Right kidney (tissue), 1 donor: ENCODE measurements at regions not wholly inside any gene's neighbourhood (a gene's known extent, or its start where the extent isn't known, plus 50 kb on each side); places are given as distances from the start of the nearest gene placed in this dataset.

Experiments used
- DNase-seq: peaks from one replicate; pipeline ENCODE4 v3.0.0-alpha.2; 2016

DNA sequence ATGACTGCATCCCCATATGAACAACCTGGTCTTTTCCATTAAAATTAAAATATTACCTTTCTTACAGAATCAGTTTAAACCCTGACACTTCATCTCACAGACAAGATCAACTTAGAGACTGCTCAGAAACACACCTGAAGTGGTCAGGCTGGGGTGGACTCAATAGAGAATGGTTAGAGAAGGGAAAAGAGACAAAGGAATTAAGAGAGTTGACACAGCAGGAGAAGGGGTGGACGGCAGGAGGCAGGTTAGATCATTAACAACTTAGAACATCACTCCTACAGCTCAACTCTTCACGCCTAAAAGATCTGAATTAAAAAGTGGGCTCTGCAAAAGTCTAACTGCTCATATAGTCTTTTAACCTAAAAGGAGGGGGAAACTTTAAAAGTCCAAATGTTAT lies 157.7 kb upstream of the COL1A2 start:
- DNase-seq, result no peak

DNA sequence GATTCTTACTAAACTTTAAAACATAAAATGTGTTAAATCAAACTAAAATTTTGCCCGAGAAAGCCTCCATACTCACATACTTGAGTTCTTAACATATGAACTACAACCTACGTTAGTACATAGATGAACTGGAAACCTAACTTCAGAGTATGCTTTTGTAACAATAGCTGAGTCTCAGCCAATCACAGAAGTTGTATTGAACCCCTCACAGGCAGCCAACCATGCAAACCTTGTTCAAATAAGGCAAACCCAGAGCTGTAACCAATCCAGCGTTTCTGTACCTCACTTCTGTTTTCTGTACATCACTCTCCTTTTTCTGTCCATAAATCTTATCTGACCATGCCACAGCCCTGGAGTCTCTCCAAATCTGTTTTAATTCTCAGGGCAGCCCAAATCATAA lies 157.3 kb upstream of the COL1A2 start:
- no peak for DNase-seq

DNA sequence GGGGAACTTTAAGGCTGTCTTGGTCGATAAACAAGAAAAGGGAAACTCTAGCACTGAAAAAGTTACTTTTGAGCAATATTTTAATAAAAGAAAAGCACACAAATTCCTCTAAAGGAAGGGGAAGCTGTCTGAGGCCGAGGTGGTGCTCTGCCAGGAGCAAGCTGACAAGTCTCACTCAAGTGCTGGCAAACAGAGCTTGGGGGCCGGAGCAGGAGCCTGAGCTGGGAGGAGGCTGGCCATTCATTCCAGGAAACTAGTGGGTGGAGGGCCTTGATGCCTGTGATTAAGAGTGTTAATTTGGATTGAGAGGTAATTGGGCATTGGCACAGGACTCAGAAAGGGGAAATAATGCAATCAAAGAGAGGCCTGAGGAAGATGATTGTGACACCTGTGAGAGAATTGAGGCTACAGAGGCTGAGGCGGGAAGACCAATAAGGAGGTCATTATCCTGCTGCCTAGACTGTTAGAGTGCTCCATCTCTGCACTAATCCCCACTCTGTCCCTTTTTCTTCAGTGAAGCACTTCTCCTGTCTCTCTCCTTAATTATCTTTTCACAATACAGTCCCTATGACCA lies 154.9 kb upstream of the COL1A2 start:
- DNase-seq, result no peak

DNA sequence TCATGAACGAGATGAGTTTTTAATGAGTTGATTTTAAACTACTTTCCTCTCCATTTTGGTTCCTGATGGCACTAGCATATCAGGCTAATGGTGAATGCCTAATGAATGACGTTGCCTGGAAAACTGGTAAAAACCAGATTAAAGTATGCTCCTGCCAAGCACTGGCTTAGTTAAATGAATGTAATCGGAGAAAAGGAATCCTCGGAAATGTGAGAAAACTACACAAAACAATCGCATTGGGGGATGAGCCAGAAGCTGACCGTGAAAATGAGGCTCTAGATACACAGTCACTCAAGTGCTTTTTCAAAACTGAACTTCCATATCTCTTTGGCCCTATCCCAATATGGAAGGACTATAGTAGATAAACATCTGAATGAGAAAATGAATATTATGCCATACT lies 153.8 kb upstream of the COL1A2 start:
- DNase-seq, result no peak

DNA sequence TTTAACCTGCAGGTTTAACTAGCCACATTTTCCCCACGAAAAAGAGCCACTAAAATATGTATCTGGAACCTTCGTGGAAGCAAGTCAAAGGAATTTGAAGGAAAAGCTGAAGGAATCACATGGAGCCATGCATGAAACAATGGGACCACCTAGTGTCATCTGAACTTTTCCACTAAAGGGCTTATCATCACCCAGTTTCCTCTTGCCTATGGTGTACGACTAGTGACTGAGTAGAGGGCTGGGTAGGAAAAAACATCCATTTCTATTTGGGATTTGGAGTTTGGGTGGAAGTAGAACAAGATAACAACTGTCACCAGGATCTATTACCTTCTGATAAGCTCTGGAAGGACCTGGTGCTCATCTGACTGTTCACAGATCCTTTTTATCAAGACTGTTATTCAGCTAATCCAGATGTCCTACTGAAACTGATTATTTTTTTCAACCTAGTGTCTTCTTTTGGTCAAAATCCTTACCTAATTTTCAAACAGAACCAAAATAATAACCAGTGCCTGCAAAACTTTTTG lies 153.2 kb upstream of the COL1A2 start:
- DNase-seq, result no peak

DNA sequence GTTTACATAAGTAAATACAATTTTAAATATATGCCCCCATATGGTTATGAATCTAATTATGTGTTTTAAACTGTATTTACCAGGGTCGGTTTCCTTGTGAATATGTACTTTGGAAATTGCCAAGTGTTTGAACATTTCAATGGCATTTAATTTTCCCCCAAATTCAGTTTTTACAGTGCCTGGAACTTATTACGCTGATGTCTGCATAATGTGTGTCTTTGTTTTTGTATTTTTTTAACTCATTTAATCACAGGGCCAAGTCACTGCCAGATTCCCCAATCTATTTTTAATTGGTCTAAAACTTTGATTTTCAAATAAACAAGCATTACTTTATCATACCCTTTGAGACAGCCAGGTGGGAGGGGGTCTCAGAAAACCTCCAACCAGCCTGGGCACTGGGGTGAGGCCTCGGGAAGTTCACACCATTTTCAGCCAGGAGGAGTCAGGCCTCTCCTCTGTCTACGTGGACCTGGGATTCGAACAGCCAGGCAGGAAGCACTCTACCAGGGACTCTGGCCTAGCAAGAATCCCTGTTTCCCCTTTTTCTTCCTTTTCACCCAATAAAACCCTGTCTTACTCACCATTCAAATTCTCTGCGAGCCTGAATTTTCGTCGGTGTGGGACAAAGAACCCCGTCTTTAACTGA lies 151.5 kb upstream of the COL1A2 start:
- DNase-seq, result no peak

DNA sequence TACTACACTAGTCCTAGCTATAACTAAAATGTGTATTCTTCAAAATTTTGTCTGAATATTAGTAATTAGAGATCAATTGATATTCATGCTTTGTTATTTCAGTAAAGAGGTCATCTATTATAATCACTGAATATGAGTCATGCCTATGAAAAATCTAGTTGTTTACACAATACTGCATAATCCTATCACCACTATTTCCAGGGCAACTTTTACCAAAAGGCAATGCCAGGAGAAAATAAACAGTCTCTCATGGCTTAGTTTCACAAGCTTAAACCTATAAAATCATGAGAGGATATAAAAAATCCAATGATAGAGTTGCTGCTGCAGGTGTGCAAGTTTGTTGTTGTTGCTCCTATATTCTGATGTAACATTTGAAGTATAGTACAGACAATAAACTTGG lies 149.9 kb upstream of the COL1A2 start:
- DNase-seq, result no peak

DNA sequence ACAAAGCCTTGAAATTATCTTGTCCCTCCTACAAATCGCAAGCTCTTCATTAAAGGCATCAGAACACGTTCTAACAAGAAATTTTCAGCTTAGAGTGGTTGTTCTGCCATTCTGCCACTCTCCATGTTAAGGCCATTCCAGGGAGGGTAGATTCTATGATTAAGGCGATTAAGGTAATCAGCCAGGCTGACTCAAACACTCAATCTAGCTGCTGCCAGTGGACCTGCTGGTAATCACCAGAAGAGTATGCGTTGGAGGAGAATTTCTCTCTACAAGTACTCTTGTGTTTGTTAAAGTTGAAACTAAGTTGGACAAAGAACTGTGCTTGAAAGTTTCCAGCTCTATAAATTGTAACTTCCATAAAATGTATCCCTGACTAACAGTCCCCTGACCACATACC lies 149.2 kb upstream of the COL1A2 start:
- DNase-seq, result no peak

DNA sequence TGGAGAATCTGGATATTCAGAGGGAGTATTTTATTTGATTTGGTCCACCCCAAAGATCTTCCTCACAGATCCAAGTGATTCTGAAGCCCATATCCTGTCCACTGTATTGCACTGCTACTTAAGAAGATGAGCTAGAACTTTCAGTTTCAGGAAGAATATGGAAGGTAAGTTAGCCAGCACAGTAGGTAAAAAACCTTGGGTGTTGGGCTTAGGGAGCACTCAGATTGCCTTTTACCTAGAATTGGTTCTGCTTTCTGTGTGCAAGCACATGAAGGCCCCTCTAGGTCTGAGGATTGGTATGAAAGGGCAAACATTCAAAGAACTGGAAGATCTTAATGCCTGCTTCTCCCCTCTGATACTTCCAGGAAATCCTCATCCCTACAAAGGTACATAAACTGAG lies 146.7 kb upstream of the COL1A2 start:
- no peak for DNase-seq

DNA sequence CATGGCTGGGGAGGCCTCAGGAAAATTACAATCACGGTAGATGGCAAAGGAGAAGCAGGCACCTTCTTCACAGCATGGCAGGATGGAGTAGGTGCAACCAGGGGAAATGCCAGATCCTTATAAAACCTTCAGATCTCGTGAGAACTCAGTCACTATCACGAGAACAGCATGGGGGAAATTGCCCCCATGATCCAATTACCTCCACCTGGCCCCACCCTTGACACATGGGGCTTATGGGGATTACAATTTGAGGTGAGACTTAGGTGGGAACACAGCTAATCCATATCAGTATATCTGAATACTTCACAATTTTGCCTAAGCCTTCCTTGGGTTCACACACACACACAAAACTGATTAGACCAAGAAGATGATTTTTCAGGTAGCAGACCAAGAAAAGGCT lies 145.1 kb upstream of the COL1A2 start:
- DNase-seq, result no peak

DNA sequence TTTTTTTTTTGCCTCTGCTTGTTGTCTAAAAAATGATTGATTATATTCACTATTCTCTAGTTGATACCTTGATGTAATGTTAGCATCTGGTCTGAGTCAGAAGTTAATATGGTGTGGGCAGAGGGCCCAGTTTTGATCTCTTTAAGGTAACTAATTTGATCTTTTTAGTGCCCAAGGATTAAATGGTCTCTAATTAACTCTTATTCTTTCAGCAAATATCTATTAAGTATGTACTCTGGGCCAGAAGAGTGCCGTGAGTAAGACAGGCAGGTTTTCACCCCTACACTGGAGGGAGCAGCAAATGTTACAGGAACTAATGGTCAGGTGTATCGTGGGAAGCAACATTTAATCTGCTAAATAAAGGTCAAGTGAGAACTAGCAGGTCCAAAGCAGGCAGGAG lies 144.6 kb upstream of the COL1A2 start:
- no peak for DNase-seq

DNA sequence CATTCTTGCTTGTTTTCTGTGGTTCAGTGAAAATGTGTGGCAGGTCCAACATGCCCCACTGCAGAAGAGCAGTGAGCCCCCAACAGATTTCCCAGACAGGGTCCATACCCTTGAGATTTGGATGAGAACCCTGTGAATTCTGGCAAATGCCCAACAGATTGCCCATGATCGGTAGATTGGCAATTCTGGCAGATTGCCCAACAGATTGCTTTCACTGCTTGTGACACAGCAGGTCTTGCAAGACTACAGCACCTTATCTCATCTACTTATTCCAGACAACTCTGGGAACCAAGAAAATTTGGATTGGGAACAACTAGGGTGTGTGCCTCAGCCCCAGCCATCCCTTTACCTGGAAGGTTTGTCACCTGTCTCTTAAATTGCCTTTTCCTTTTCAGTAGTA lies 143.7 kb upstream of the COL1A2 start:
- no peak for DNase-seq

DNA sequence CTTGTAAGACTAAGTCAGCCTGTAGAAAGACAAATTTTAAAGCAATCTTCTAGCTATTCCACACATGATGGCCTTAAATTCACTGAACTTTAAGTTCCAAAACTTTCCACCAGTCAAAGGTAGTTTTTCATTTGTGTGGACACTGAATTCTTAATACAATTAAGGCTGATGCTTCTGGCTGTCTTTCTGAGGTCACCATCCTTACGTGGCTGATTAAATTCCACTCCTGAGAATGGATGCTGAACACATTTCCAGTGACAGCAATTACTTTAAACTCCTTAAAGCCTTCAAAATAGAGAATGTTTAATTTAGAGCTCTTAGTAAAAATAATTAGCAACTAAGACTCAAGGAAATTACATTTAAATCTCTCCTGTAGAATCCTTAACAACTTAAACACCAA lies 142.6 kb upstream of the COL1A2 start:
- DNase-seq, result no peak

DNA sequence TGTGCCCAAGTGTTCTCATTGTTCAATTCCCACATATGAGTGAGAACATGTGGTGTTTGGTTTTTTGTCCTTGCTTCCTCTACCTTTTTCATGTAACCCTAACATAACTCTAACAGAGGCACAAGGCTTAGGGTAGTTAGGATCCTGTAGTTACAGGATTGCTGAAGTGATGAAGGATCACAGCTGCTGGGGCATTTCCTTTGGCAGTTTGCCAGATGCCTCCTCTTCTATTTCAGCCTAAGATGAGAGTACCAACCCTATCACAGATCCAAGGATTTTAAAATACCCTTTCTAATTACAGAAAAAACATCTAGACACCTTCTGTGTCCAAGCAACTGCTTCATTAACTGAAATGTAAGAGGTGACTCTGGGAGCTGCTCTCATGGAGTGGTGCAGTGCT lies 141.7 kb upstream of the COL1A2 start:
- DNase-seq, result no peak

DNA sequence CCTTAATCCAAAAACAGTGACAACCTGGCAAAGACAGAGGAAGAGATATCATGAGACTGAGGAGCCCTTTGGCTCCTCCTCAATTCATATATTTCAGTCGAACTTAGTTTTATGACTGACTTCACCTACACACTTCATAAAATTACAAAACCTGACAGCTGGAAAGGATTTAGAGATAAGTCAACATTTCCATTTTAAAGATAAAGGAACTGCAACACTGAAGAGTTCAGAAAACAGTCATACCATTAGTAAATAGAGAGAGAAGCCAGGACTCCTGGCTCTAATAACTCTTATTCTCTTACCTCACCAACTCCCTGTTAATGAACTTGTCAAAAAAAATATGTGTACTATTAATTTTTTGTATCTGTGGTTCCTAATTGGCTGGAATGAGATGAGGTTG lies 141.0 kb upstream of the COL1A2 start:
- no peak for DNase-seq

DNA sequence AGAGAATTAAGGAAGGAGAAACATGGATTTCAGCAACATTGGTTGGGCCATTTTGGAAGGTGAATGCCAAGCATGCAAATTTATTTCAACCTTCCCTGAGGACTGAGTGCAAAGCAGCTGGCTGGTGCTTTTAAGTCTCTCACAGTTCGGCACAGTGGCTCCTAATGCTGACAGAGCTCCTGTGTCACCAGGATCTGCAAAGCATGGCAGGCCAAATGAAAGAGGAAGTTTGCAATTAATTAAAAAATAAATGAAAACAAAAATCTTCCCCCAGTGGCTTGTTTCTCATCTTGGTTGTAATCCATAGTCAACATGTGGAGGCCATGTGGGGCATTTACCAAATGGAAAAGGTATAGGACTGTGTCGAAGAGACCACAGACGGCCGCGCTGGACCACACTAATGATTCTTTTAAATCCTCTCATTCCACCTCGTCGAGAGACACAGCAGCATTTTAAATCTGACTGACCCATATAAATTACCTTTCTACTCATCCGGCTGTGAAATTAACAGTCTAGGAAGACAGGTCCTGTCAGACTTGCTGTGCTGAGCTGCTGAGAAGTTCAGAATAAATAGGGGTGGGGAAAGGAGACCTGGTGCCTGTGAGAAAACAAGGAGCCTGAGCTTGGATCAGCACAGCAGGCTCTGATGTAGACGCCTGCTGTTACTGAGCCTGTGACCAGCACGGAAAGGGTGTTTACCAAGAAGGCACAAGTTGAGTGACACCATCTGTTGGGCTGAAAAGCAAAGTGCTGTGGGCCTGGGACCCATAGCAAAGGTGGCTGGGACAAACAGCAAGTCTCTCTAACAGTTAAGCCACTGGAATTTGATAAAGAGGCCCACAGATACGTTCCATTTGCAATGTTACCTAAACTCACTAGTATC lies 136.0 kb upstream of the COL1A2 start:
- peak; percentile 23 for DNase-seq

DNA sequence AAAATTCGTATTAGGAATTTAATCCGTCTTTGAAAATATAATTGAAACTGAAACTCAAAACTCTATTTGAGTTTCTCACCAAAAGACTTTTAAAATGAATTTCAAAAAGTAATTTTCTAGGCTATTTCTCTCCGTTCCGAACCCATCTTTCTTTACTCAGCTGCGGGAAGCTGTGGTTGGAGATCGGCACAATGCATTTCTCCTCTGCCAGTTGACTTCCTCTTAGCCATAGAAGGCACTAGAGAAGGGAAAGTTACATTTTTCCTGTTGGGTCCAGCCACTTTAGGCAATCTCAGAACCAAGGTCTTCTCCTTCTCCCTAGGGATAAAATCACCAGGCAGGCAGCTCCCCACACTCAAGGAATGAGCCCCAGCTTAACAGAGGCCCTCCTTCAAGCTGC lies 133.6 kb upstream of the COL1A2 start:
- DNase-seq, result no peak

DNA sequence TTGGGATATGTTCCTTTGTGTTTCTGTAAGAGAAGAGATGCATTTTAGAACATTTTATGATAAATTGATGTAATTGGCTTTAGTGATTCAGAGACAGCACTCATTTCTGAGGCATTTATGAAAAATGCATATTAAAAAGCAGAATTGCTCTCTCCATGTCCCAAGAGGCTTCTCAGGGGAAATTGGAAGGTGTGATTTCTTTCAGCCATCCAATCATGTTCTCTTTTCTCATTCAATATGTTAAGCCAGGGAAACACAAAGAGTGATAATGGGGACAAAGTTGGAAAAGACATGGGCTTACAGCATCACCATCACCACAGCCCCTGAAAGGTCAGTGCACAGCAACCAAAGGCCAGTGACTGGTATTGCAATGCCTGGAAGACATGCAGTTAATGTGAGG lies 129.9 kb upstream of the COL1A2 start:
- no peak for DNase-seq

DNA sequence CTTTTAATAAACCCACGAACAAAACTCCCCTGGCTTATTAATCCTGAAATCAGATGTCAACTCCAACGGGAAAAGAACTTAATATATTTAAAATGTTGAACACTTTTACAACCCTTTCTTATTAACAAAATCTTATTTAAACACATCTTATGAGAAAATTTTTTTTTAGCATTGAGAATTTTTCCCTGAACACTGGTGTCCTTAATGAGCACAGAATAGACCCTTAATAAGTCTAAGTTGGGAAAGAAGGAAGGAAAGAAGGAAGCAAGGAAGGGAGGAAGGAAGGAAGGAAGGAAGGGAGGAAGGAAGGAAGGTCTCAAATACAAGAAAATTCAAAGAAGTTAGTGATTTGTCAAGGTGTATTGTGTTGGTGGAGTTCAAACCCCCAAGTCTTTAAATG lies 129.2 kb upstream of the COL1A2 start:
- no peak for DNase-seq

DNA sequence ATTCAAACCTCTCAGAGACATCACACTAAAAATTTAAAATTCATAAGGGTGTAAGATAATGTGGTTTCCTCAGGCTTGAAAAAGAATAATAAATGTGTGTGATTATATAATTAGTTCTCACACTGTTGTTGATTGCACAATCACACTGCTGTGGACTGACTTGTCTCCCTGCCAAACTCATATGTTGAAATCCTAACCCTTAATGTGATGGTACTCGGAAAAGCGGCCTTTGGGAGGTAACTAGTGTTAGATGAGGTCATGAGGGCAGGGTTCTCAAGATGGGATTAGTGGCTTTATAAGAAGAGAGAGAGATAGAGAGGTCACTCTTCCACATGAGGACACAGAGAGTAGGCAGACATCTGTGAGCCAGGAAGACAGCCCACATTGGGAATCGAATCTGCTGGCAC lies 128.5 kb upstream of the COL1A2 start:
- no peak for DNase-seq

DNA sequence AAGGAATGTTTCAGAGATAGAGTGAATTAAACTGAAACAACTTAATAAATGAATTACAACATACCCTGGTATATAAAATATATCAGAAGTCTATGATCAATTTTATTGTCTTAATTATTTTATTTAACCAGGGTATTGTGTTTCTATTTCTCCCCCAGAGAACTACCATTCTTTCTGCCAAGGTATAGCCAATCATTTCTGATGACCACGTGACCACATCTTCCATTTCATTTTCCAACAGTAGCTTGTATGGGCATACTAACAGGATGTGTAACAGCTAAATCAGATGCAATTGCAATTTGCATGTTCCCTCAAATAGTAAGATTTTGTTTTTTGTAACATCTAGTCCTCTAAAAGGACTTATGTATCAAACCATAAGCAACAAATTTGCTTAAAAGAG lies 123.9 kb upstream of the COL1A2 start:
- no peak for DNase-seq

DNA sequence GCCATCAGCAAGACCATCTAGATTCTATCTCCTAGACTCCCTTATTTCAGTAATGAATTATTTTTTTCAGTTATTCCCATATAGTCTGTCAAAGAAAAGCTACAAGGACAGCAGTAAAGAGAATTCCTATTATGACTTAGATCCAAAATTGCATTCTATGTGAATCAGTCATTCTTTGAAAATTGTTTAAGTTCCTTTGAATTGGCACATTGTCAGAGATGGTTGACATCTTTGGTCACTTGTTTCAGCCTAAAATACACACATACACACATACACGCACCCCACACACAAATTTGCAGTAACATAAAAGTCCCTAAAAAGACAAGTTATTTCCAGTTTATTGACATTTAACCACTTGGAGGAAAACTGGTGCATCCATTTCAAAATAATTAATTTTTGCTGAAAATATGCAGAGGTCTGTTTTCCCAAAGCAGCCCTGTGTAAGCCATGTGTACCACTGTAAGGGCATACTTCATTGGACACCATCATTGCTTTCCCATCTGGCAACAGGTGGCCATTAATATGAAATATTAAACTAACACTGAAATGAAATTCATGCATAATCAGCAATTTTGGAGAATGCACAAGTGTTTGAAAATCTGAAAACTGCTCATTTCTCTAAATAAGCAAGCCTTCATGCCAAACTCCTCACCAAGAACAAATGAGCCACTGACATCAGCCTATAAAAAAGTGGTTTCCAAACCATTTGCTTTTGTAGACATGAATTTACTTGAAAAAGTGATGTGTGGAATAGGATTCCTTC lies 121.7 kb upstream of the COL1A2 start:
- no peak for DNase-seq

DNA sequence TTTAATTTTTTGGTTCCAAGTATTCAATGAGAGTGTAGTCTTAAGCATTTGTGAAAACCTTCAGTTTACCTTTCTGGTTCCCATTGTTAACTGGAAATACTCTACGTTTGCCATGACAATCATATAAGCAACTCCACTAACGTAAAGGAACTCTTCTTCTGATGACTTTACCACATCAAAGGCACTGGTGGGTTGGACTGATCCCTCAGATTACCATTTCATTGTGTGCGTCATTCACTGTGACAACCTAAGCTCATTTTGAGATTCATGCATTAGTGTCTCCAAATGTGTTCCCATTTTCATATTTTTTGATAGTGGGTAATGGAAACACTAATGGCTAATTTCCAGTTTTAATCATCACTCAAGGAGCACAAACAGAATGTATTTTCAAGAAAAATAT lies 119.9 kb upstream of the COL1A2 start:
- DNase-seq, result no peak
